DLD1 (cell line): ENCODE measurements at regions not wholly inside any gene's neighbourhood (a gene's known extent, or its start where the extent isn't known, plus 50 kb on each side); places are given as distances from the start of the nearest gene placed in this dataset.
"Not testable (repeated sequence)": the region's sequence is repeated elsewhere in the genome, so short reads cannot be mapped to it uniquely, and the experiment has no call there.

Experiments
- in situ Hi-C: cut with HindIII; loops from 2 replicates; pipeline ENCODE4 v1.10.0; 2017; ENCODE audit warnings: low sequenced_read_pairs

DNA sequence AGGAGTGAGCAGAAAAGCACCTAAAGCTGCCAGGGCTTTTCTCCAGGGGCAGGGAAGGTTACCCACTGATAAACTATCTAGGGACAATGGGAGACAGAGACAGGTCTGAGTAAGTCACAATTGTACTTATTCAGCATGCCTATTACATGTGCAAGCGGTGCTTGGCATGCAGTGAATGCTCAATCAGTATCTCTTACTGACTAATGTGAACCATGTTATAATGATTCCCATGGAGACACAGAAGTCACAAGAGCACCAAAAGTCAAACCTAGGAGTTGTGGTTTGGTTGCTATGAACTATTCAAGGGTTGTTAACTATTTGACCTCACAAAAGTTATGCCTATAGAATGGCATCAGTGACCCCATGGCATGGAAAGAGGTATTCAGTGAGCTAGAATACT, 50.0 kb upstream of the RASGRP1 start:
- in situ Hi-C loops, result no loop called here

DNA sequence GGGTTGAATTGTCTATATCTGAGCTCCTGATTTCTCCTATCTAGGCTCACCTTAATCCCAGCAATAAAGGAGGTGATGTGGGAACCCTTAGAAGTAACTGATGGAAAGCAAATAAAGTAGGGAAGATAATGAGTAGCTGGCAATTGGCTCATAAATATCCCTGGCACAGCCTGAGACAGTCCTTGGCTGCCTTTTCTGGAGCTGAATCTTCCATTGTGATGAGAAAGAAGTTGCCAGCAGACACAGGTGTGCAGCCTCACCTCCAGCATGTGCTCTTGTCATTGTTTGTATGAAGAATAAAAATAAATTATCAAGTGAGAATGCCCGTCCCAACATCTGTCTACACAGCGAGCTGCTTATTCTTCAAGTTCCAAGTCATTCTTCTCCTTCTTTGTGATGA, 53.2 kb upstream of the RASGRP1 start:
- in situ Hi-C loops, result no loop called here

DNA sequence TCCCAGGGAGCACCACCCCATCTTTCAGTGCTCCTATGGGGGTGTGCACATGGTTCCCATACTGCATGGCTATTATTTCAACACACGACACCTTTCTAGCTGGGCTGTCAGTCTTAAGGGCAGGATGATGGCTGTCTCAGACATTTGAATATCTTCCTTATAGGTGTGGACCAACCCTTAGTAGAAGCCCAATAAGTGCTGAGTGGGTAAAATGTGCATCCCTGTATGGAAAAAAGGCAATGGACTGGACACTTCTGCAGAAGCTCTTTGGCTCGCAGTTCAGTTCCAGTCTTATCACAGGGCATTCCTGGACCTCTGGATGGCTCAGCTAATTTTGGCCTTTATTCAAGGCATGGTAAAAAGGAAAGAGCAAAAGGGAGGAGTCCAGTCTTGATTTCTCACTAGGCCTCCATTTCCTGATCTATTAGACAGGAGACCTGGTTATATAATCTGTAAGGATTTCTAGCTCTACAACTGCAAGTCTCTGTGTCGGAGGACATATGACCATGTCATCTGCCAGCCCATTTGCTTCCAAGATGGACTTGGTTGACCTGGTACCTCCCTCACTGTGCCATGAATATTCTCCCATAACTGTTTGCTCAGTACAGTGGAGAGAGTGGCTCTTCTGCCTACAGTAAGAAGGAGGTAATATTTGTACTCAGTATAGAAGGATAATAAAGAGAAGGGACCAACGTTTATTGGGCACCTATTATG, 53.8 kb upstream of the RASGRP1 start:
- in situ Hi-C loops, result no loop called here

DNA sequence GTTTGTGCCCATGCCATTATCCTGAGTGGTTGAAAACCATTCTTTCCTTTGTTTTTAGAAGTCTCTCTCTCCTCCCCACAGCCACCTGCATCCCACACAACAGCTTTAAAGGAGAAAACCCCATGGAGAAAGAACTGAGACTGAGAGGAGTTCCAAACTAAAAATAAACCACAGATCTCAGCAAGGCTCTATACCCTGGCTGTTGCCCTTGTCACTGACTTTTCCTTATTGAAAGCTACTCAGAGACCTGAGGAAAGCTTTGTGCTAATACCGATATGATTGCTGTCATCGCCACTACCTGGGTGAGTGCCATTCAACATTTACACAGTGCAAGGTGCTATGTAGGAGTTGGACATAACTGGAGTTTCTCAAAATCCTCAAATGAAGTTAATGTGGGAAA, 55.5 kb upstream of the RASGRP1 start:
- in situ Hi-C loops, result no loop called here

DNA sequence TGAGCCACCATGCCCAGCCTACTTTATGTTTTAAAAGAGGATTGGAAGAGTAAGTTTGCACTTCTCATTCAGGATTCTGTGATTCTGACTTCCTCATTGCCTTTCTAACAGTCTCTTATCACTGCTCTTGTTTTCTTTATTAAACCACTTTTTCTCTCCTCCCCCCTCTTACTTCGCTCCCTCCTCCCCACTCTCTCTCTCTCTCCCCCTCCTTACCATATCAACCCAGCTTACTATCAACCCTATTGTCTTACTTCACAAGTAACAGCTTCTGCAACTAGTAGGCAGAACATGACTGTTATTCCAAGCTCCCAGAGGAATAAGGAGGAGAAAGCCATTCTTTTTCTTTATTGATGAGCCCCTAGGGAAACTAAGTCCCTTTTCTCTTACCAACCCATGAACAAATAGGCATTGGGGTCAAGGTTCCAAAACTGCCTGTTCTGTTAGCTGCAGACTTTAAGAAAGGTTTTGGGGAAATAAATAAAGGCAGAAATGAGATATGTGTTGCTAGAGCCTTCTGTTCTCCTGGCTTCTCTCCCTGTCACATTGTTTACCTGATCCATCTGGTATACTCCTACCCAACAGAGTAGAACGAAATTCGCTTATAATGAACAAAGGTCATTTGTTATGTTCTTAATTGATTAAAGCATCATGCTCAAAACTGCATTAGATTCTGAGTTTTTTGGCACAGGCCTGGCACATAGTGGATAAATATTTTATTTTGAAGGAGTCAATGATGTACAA, 56.4 kb upstream of the RASGRP1 start:
- in situ Hi-C loops, result no loop called here

DNA sequence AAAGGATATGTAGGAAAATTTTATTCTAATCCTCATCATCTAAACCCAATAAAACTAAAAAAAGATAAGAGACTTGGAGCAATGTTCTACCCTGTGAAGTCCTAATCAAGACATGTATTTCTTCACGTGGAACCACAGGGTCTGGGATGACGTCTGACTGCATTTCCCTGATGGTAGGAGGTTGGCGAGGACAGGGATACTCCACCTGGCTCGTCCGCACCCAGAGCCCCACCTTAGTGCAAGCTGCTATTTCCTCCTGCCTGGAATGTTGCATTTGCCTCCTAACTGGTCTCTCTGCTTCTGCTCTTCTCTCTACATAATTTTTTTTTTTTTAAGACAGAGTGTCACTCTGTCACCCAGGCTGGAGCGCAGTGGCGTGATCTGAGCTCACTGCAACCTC, 57.7 kb upstream of the RASGRP1 start:
- in situ Hi-C loops, result no loop called here

DNA sequence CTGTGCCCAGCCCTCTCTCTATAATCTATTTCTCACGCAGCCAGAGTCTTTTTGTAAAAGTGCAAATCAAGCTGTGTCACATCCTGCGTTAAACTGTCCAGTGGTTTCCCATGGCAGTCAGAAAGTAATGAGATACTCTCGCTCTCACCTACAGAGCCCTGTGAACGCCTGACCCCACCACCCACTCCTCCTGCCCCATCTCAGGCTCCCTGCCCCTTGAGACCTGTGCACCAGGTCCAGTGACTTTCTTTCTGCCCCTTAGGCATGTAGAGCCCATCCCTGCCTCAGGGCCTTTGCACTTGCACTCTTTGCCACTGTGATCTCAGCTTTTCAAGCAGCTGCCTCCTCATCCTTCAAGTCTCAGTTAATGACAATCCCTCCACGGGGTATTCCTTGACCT, 58.3 kb upstream of the RASGRP1 start:
- in situ Hi-C loops, result no loop called here

DNA sequence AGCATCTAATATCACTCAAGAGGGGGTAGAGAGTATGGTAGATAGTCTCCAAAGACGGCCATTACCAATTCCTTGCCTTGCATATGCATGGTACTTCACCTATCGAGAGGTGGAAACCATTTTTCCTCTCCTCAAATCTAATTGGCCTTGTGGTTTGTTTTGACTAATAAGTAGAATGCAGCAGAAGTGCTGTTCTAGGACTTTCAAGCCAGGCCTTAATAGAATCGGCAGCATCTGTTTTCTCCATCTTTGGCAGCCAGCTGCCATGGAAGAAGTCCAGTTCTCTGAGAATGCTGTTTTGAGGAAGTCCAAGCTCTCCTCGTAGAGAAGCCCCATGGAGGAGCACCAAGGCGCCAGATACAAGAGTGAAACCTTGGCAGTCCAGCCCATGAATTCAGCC, 59.1 kb upstream of the RASGRP1 start:
- in situ Hi-C loops, result no loop called here

DNA sequence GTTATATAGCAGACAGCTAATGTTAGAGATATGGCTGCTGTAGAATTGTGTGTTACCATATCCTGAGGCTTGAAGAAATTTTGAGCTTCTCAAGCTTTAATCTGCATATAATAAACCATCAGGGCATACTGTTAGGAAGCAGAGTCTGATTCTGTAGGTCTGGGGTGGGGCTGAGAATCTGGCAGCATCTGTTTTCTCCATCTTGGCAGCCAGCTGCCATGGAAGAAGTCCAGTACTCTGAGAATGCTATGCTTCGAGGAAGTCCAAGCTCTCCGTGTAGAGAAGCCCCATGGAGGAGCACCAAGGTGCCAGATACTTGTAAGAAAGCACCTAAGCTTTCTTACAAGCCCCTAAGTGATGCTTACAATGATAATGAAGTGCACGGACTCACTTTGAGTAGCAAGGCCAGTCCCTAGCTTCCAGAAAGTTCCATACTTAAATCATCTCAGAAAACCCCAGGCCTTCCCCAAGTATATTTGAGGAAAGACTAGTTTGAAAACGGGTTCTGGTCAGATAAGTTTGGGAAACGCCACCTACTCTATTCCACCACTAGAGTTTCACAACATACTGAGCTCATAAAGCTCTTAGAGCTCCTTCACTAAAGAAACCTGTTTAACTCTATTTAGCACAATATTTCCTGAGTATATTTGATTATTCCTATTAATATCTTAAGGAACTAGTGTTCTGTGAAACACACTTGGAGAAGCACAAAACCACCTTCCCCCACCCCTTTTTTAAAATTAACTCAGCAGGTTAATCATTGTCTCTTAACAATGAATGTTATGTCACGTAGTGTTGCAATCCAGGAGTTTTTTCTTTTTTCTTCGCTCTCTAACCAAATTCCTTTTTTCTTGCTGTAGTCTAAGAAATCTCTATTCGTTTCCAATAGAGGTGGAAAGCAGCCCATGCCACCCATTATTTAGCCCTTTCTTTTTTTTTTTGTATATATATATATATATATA, 59.9 kb upstream of the RASGRP1 start:
- in situ Hi-C loops, result no loop called here

DNA sequence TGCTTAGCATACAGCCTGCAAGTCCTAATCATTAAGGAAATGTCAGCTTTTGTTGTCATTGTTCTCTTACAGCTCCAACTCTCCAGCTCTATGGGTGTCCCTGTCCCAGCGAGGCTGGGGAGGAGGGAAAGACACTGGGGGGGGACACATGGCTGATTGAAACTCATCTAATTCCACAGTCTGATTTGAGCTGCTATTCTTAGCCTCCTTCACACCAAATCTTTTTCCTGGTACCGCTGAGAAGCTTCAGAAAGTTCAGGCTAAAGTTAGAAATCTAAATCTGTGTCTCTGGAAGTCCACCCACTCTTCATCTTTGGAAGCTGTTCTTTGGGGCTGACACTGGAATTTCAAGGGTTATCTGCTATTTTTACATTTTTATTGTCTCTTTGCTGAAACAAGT, 61.3 kb upstream of the RASGRP1 start:
- in situ Hi-C loops, result no loop called here

DNA sequence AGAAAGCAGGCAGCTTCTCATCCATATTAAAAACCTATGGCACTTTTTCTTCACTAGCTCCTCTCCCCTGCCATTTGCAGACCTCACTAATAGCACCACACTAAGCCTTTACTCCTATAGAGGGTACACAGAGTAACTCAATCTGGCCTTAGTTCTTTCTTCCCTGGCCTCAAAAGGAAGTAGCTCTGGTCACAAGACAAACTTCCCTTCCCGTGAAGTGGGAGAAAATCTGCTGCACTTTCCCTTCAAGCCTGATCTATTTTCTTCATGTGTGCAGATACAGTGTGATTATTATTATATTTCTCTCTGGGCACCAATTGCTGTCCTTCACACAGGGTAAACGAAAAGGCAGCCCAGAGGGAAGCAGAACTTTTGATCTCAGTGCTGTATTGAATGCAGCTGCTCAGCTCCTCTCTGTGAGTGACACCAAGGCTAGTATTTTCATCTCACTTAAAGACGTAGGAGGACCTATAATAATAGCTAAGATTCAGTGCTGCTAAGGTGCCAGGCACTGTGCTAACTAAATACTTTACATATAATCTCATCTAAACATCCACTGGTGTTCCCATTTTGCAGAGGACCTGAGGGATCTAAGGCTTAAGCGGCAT, 61.9 kb upstream of the RASGRP1 start:
- in situ Hi-C loops, result no loop called here

DNA sequence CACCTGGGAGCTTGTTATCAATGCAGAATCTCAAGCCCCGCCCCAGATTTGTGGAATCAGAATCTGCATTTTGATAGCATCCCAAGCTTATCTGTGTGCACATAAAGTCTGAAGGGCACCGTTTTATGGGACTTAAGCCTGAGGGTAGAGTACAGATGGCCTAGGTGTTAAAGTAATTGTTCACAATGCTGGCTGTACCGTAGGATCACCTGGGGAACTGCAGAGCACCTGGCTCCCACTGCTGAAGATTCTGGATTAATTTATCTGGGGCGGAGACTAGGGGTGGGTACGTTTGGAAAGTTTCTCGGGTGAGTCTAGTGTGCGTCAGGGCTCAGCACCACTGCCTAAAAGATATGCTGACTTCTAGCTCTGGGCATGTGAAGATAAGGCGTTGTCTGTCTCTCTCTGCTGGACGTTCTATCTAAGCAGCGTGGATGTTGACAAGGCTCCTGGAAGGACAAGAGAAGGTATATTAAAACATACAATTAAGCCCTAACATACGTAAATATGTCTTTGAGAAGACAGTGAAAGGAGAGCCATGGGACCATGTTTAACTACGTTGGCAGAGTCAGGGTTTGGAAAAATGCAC, 63.2 kb upstream of the RASGRP1 start:
- in situ Hi-C loops, result no loop called here

DNA sequence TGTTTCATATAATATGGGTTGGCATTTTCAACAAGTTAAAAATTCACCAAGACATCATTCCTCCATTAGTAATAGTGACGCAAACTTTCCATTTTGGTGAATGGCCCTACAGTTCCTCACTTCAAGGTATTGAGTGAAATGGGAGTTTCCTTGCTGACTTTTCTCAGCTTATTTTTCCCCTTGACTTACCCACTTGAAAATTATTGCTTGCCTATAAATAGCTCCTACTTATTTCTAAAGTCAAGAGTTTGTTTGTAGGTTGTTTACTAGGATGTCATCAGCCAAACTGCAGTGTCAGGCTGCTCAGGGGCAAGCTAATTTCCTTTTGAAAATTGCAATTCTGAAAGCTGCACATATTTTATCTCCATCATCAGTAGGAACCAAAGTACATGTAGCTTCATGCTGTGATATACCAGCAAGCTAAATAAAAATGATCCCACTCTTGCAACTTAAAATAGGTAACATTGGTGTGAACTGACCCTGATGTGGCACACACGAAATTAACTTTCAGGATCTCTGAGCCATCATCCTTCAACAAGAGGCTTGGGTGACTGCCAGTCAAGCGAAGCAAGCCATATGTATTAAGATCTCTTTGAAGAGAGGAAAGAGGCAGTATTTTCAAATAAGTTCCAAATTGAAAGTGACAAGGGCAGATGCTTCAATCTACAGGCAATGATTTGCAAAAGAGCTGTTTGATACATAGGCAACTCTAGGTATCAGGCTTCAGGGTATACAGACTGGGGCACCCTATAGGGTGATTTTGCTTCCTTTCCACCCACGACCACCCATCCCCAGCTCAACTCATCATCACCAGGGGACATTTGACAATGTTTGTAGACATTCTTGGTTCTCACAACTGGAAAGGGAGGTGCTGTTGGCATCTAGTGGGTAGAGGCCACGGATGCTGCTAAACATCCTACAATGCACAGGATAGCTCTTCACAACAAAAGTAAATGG, 66.8 kb upstream of the RASGRP1 start:
- in situ Hi-C loops, result no loop called here

DNA sequence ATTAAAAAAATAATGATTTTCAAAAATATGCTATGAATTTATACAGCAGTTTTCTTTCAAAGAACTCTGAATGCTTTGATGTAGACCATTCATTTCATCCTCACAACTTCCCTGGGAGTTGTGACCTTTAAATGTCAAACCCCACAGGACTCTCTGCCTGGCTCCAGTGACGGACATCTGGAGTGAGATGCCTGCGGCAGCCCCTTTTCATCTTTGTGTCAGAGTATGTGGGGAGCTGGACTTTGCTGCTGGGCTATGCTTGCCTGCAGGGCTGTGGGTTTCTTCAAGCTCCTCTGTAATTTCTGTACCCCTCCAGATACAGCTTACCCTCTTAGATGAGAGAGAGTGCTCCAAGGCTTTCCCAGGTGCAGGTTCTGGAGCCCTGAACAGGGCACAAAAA, 70.6 kb upstream of the RASGRP1 start:
- in situ Hi-C loops, result no loop called here

DNA sequence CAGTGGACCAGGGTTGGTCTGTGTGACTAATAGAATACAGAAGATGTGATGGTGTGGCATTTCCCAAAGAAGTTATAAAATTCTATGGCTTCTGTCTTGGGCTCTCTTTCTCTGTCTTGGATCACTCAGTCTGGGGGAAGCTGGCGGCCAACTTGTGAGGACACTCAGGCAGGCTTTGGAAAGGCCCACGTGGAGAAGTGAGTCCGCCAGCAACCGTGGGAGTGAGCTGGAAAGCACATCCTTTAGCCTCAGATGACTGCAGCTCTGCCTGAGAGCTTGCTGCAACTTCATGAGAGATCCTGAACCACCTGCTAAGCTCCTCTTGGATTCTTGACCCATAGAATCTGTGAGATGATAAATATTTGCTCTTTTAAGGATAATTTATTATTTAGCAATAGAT, 72.0 kb upstream of the RASGRP1 start:
- in situ Hi-C loops, result no loop called here

DNA sequence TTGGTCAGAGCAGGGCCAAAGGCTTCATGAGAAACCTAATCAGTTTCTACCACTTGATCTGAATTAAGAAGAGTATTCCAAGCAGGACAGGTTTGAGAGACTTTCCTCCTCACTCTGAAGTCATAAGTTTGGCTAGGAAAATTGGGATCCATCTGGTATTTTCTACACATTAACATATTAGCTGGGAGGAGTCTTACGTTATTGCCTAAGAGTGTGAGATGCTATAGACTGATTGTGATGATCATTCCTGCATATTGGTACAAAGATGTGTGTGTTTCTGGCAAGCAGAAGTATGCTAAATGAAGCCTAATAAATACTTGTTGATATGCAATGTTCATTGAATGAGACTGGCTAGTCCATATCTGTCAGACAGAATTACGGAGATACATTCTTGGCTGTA, 73.5 kb upstream of the RASGRP1 start:
- in situ Hi-C loops, result no loop called here

DNA sequence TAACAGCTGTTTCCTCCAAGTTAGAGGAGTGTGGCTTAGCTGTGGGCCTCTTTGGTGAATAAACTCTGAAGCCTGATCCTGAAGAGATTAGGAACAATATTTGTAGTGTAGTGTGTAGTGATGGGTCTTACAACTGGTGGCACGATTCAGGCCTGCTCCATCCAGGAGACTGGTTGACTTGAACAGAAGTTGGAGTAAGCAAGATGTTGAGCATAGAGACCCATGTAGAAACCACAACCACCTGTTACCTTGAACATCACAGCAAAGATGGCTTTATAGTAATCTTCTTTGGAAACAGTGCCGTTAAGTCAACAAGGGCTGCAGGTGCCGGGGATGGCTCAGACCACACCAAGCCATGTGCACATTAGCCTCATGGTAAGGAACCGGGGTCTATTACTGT, 74.2 kb upstream of the RASGRP1 start:
- in situ Hi-C loops, result no loop called here

DNA sequence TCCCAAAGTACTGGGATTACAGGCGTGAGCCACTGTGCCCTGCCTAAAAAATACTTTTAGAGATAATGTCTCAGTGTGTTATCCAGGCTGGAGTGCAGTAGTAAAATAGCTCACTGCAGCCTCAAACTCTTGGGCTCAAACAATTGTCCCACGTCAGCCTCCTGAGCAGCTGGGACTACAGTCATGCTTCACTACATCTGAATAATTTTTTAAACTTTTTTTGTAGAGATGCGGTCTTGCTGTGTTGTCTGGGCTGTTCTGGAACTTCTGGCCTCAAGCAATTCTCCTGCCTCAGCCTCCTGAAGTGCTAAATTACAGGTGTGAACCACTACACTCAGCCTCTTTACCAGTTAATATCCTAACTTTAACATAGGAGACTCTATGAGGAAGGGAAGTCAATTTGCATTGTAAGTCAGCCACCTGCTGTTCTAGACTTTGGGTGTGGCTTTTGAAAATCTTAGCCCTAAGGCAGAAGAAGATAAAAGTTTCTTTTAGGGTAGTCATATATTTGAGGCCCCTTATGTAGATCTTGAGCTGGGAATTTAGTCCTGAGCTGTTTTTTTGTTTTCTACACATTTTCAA, 78.2 kb upstream of the RASGRP1 start:
- in situ Hi-C loops, result no loop called here

DNA sequence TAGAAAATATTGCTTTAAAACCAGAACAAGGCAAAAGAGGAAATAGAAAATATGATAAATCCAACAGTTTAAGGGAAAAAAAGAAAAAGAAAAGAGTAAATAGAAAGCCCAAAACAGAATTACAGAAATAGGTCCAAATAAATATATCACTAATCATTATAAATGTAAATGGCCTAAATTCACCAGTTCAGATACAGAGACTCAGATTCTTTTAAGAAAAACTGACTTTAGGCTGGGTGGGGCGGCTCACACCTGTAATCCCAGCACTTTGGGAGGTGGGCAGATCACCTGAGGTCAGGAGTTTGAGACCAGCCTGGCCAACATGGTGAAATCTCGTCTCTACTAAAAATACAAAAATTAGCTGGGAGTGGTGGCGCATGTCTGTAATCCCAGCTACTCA, 79.7 kb upstream of the RASGRP1 start:
- in situ Hi-C loops, result not testable (repeated sequence)
